Spinal cord (tissue), 9 donors: ENCODE measurements at regions not wholly inside any gene's neighbourhood (a gene's known extent, or its start where the extent isn't known, plus 50 kb on each side); places are given as distances from the start of the nearest gene placed in this dataset.

Experiments
- DNase-seq, 6 donors: peaks; one replicate each; pipeline versions ENCODE4 v3.0.0 to v3.0.0-alpha.2; 2013 to 2015; ENCODE audit warnings: low spot score in 6 of 6, low read depth in 4 of 6
- H3K27ac ChIP-seq: one replicate; pipeline ENCODE4 v1.5.1; 2013; ENCODE audit warnings: low read depth, low read length, control low read depth
- H3K27me3 ChIP-seq: one replicate; pipeline ENCODE4 v1.6.1; 2013; ENCODE audit warnings: low read length; ENCODE audit not compliant: control insufficient read depth, insufficient read depth
- H3K36me3 ChIP-seq: one replicate; pipeline ENCODE4 v1.6.1; 2013; ENCODE audit warnings: low read length; ENCODE audit not compliant: control insufficient read depth, insufficient read depth
- H3K4me1 ChIP-seq: one replicate; pipeline ENCODE4 v1.6.1; 2013; ENCODE audit warnings: low read length; ENCODE audit not compliant: control insufficient read depth, insufficient read depth
- H3K4me3 ChIP-seq: one replicate; pipeline ENCODE4 v1.5.1; 2013; ENCODE audit warnings: low read depth, low read length, control low read depth
- H3K9me3 ChIP-seq: one replicate; pipeline ENCODE4 v1.6.1; 2013; ENCODE audit warnings: low read length; ENCODE audit not compliant: control insufficient read depth, insufficient read depth
- WGBS: methylation state at CpG from one replicate; pipeline ENCODE4 v1.1.5; 2013; ENCODE audit warnings: missing lambda C conversion rate; ENCODE audit not compliant: insufficient coverage; 5-methylcytosine and 5-hydroxymethylcytosine counted together
- donor health status: healthy.

DNA sequence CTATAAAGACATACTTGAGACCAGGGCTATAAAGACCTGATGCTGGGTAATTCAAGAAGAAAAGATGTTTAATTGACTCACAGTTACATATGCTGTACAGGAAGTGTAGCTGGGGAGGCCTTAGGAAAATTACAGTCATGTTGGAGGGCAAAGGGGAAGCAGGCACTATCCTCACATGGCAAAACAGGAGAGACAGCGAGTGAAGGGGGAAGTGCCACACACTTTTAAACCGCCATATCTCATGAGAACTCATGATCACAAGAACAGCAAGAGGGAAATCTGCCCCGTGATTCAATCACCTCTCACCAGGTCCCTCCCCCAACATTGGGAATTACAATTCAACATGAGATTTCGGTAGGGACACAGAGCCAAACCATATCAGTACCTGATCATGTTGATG is 89.9 kb upstream of the ADAMTSL1 start:
- Histone ChIP-seq H3K9me3 (no peaks in the 10 kb centered on the region), H3K27me3 (no peaks in the 10 kb centered on the region), H3K4me1 (no peaks in the 10 kb centered on the region), H3K27ac (no peak overlapping the region), H3K4me3 (no peak overlapping the region), H3K36me3 (no peaks in the 10 kb centered on the region)
- no peak for DNase-seq
- WGBS = no CpG with 5 or more reads among the region's 4 CpGs

GRCh38 chr9:18385696-18386490 is 88.1 kb upstream of the ADAMTSL1 start:
- H3K36me3 ChIP-seq = no peaks in the 10 kb centered on the region
- peak in 1 of 6 donors; percentile 41 for DNase-seq
- WGBS = no CpG with 5 or more reads among the region's 6 CpGs

GRCh38 chr9:18390393-18390792 is 83.6 kb upstream of the ADAMTSL1 start:
- DNase-seq = peak in 2 of 6 donors; percentile 26 to 64
- WGBS = 40% methylated on average over 4 of the region's 4 CpGs
- no peak overlapping the region for H3K27ac ChIP-seq
- H3K4me3 ChIP-seq = no peak overlapping the region
- no peaks in the 10 kb centered on the region for H3K9me3 ChIP-seq
- H3K36me3 ChIP-seq = no peaks in the 10 kb centered on the region
- no peaks in the 10 kb centered on the region for H3K27me3 ChIP-seq
- H3K4me1 ChIP-seq = no peaks in the 10 kb centered on the region

More at GRCh38 chr9:18385696-18386490, 88.1 kb upstream of the ADAMTSL1 start:
- Histone ChIP-seq H3K27me3 (no peaks in the 10 kb centered on the region), H3K4me3 (no peak overlapping the region), H3K9me3 (no peaks in the 10 kb centered on the region), H3K4me1 (no peaks in the 10 kb centered on the region), H3K27ac (no peak overlapping the region)

DNA sequence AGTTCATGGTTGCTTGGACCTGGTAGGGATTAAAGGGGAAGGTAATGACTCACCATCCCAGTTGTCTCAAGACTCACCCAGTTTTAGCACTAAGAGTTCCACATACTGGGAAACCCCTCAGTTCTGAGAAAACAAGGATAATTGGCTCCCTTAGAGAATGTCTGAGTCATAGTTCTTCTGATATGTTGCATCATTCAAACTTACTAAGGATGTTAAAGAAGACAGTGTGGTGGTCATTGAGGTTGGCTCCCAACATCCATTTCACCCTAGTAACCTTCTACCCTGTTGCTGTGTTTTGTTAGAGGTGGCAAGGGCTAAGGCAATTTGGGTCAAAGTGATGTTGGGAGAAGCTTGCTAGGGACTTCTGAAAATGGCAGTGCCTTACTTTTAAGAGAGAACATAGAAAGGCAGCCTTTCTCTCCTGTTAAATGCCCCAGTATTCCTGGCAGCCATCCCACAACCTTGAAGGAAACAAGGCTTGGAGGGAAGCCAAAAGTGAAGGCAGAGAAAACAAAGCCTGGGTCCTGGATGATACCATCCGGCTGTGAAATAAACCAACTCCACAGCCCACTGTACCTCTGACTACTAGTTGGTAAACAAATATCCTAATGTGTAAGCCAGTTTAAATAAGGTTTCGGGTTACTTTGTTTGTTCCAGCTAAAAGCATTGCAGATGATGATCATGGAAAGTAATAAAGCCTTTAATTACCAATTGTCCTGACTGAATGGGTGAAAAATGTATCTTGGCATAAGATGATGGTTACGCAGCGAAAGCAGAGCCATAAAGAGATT is 80.4 kb upstream of the ADAMTSL1 start:
- Histone ChIP-seq H3K4me1 (no peaks in the 10 kb centered on the region), H3K4me3 (no peak overlapping the region), H3K9me3 (no peaks in the 10 kb centered on the region), H3K36me3 (no peaks in the 10 kb centered on the region), H3K27ac (peak overlapping the region; percentile 8), H3K27me3 (no peaks in the 10 kb centered on the region)
- 50% methylated on average over 2 of the region's 4 CpGs for WGBS
- DNase-seq = peak; percentile 33 to 91 (median 74)

DNA sequence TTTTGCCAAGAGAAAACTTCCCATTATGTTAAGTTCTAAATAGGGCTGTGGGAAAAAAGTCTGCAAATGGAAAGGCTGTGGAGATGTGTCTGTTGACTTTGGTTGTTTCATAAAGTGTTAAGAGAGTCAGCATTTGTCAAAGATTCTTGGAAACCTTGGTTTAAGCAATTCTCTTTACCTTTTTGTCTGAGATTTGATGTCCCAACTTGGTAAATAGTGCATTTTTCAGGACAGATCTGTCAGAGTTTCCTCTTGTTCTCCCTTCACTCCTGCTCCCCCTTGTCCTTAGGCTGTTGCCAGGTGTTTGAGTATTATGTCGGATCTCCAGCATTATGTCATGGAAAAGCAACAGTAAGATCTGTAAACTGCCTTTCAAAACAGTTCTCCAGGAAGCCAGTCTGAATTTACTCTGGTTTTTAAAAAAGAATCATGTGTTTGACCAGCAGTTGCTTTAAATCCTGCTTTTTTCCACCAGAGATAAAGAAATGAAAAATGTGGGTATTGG is 79.1 kb upstream of the ADAMTSL1 start:
- no peak overlapping the region for H3K4me3 ChIP-seq
- no peaks in the 10 kb centered on the region for H3K27me3 ChIP-seq
- no peaks in the 10 kb centered on the region for H3K4me1 ChIP-seq
- WGBS = no CpG with 5 or more reads among the region's 1 CpG
- no peak for DNase-seq
- no peak overlapping the region for H3K27ac ChIP-seq
- H3K9me3 ChIP-seq = no peaks in the 10 kb centered on the region
- no peaks in the 10 kb centered on the region for H3K36me3 ChIP-seq

- Histone ChIP-seq H3K9me3 (no peaks in the 10 kb centered on the region), H3K4me3 (no peak overlapping the region), H3K4me1 (no peaks in the 10 kb centered on the region), H3K27me3 (no peaks in the 10 kb centered on the region), H3K27ac (no peak overlapping the region), H3K36me3 (no peaks in the 10 kb centered on the region)
- no peak for DNase-seq
Observed at GRCh38 chr9:18396102-18396728, 77.7 kb upstream of the ADAMTSL1 start.

GRCh38 chr9:18397076-18397475 is 76.9 kb upstream of the ADAMTSL1 start:
- Histone ChIP-seq H3K27me3 (no peaks in the 10 kb centered on the region), H3K4me3 (no peak overlapping the region), H3K27ac (no peak overlapping the region), H3K4me1 (no peaks in the 10 kb centered on the region), H3K9me3 (no peaks in the 10 kb centered on the region), H3K36me3 (no peaks in the 10 kb centered on the region)
- DNase-seq = no peak
- no CpG with 5 or more reads among the region's 2 CpGs for WGBS

GRCh38 chr9:18398038-18398437 is 75.9 kb upstream of the ADAMTSL1 start:
- Histone ChIP-seq H3K36me3 (no peaks in the 10 kb centered on the region), H3K4me1 (no peaks in the 10 kb centered on the region), H3K27me3 (no peaks in the 10 kb centered on the region), H3K9me3 (no peaks in the 10 kb centered on the region), H3K27ac (no peak overlapping the region), H3K4me3 (no peak overlapping the region)
- no peak for DNase-seq
- WGBS = no CpG with 5 or more reads among the region's 1 CpG

DNA sequence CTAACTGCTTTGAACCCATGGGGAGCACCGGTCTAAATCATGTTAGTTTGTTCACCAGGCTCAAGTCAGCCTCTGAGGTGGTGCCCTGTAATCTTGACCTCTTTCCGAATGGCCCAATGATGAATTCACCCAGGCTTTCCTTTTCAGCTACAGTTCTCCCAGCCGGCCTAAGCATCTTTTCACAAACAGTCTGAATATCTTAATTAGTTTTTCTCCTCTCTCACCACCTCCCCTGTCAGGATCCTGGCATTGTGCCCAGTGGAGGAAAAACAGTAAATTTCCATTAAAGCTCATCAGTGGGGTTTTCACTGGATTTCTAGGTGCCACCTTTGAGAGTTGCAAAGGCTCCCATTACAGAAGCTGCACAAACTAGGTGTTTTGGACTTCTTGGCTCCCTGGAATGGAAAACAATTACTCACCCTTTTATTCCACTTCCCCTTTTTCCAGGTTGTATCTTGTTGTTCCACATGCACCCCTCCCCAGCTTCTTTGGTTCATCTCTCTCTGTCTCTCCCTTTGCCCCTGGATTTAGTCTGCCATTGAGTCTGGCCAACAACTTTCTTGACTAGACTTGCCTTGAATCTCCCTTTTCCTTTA is 69.4 kb upstream of the ADAMTSL1 start:
- WGBS = 9% methylated on average over 2 of the region's 3 CpGs
- peak in 4 of 6 donors; percentile 12 to 79 (median 40) for DNase-seq
- Histone ChIP-seq H3K4me1 (no peaks in the 10 kb centered on the region), H3K36me3 (no peaks in the 10 kb centered on the region), H3K4me3 (no peak overlapping the region), H3K27ac (no peak overlapping the region), H3K9me3 (no peaks in the 10 kb centered on the region), H3K27me3 (no peaks in the 10 kb centered on the region)
